ENCODE measurements at regions not wholly inside any gene's neighbourhood (a gene's known extent, or its start where the extent isn't known, plus 50 kb on each side); places are given as distances from the start of the nearest gene placed in this dataset.

GRCh38 chr20:24743641-24744040 lies 205.4 kb upstream of the CST7 start:
- no peak for ATAC-seq (ENCODE audit: low read depth in 2 of 2)
- Mint-ChIP-seq H3K4me1 (peaks cover 7 to 14% (median 11%) of the 10 kb centered on the region in 3 donors), H3K27ac (no peak overlapping the region), H3K4me3 (no peak overlapping the region), H3K27me3 (peaks cover 0 to 4% (median 0%) of the 10 kb centered on the region in 3 donors), H3K36me3 (no peaks in the 10 kb centered on the region), H3K9me3 (peaks cover 0 to 3% (median 0%) of the 10 kb centered on the region in 7 donors)
- DNase-seq: no peak

GRCh38 chr20:24744747-24745146 lies 204.3 kb upstream of the CST7 start:
- no peaks in the 10 kb centered on the region for H3K36me3 Mint-ChIP-seq
- no peak for DNase-seq
- H3K9me3 Mint-ChIP-seq: peaks cover 0 to 4% (median 0%) of the 10 kb centered on the region in 7 donors
- no peak overlapping the region for H3K27ac Mint-ChIP-seq
- no peak for ATAC-seq (ENCODE audit: low read depth in 2 of 2)
- no peak overlapping the region for H3K4me3 Mint-ChIP-seq
- H3K27me3 Mint-ChIP-seq: peaks cover 0 to 4% (median 0%) of the 10 kb centered on the region in 3 donors
- H3K4me1 Mint-ChIP-seq: peaks cover 0 to 3% (median under 1%) of the 10 kb centered on the region in 3 donors

- Mint-ChIP-seq H3K27ac (no peak overlapping the region), H3K27me3 (peaks cover 0 to 4% (median 0%) of the 10 kb centered on the region in 3 donors), H3K9me3 (peaks cover 0 to 4% (median 0%) of the 10 kb centered on the region in 7 donors), H3K36me3 (no peaks in the 10 kb centered on the region), H3K4me3 (no peak overlapping the region), H3K4me1 (no peaks in the 10 kb centered on the region)
- no peak for DNase-seq
- no peak for ATAC-seq (ENCODE audit: low read depth in 2 of 2)
Observed at GRCh38 chr20:24745206-24745605, 203.9 kb upstream of the CST7 start.

- peaks cover 0 to 4% (median 0%) of the 10 kb centered on the region in 7 donors for H3K9me3 Mint-ChIP-seq
- peak overlapping the region in 1 of 8 donors; percentile 35 for H3K4me3 Mint-ChIP-seq
- no peak overlapping the region for H3K27ac Mint-ChIP-seq
- H3K36me3 Mint-ChIP-seq: no peaks in the 10 kb centered on the region
- no peak for DNase-seq
- peaks cover 0 to 4% (median 0%) of the 10 kb centered on the region in 3 donors for H3K27me3 Mint-ChIP-seq
- no peak for ATAC-seq (ENCODE audit: low read depth in 2 of 2)
- H3K4me1 Mint-ChIP-seq: no peaks in the 10 kb centered on the region
Observed at GRCh38 chr20:24745617-24746350, 203.3 kb upstream of the CST7 start.

GRCh38 chr20:24746351-24746685 lies 202.8 kb upstream of the CST7 start:
- no peak for ATAC-seq (ENCODE audit: low read depth in 2 of 2)
- Mint-ChIP-seq H3K9me3 (peaks cover 0 to 4% (median 0%) of the 10 kb centered on the region in 7 donors), H3K4me3 (no peak overlapping the region), H3K27me3 (peaks cover 0 to 4% (median 0%) of the 10 kb centered on the region in 3 donors), H3K27ac (no peak overlapping the region), H3K36me3 (no peaks in the 10 kb centered on the region), H3K4me1 (no peaks in the 10 kb centered on the region)
- DNase-seq: no peak

- Mint-ChIP-seq H3K9me3 (peaks cover 0 to 4% (median 0%) of the 10 kb centered on the region in 7 donors), H3K36me3 (no peaks in the 10 kb centered on the region), H3K4me1 (no peaks in the 10 kb centered on the region), H3K4me3 (no peak overlapping the region), H3K27me3 (peaks cover 0 to 4% (median 0%) of the 10 kb centered on the region in 3 donors), H3K27ac (peak overlapping the region in 1 of 6 donors; percentile 32)
- DNase-seq: no peak
- no peak for ATAC-seq (ENCODE audit: low read depth in 2 of 2)
Observed at GRCh38 chr20:24747010-24747712, 201.9 kb upstream of the CST7 start.

- Mint-ChIP-seq H3K27me3 (peaks cover 0 to 4% (median 0%) of the 10 kb centered on the region in 3 donors), H3K9me3 (peaks cover 0 to 4% (median 0%) of the 10 kb centered on the region in 7 donors), H3K36me3 (no peaks in the 10 kb centered on the region), H3K27ac (no peak overlapping the region), H3K4me1 (no peaks in the 10 kb centered on the region), H3K4me3 (no peak overlapping the region)
- ATAC-seq (ENCODE audit: low read depth in 2 of 2): no peak
- DNase-seq: no peak
Observed at GRCh38 chr20:24747881-24748595, 201.0 kb upstream of the CST7 start.

GRCh38 chr20:24751551-24751950 lies 197.5 kb upstream of the CST7 start:
- Mint-ChIP-seq H3K27ac (peak overlapping the region in 1 of 6 donors; percentile 62), H3K9me3 (peaks cover 0 to 4% (median 0%) of the 10 kb centered on the region in 7 donors), H3K4me3 (no peak overlapping the region), H3K36me3 (no peaks in the 10 kb centered on the region), H3K4me1 (no peaks in the 10 kb centered on the region), H3K27me3 (peaks cover 0 to 9% (median 0%) of the 10 kb centered on the region in 3 donors)
- DNase-seq: no peak
- no peak for ATAC-seq (ENCODE audit: low read depth in 2 of 2)

- peaks cover 0 to 4% (median 0%) of the 10 kb centered on the region in 7 donors for H3K9me3 Mint-ChIP-seq
- H3K36me3 Mint-ChIP-seq: no peaks in the 10 kb centered on the region
- no peaks in the 10 kb centered on the region for H3K4me1 Mint-ChIP-seq
- H3K4me3 Mint-ChIP-seq: no peak overlapping the region
- no peak overlapping the region for H3K27ac Mint-ChIP-seq
- H3K27me3 Mint-ChIP-seq: peaks cover 0 to 5% (median 0%) of the 10 kb centered on the region in 3 donors
- no peak for ATAC-seq (ENCODE audit: low read depth in 2 of 2)
- DNase-seq: no peak
Observed at GRCh38 chr20:24752612-24753011, 196.5 kb upstream of the CST7 start.

- Mint-ChIP-seq H3K4me3 (no peak overlapping the region), H3K36me3 (no peaks in the 10 kb centered on the region), H3K9me3 (peaks cover 0 to 4% (median 0%) of the 10 kb centered on the region in 7 donors), H3K27me3 (peaks cover 0 to 5% (median 0%) of the 10 kb centered on the region in 3 donors), H3K4me1 (no peaks in the 10 kb centered on the region), H3K27ac (no peak overlapping the region)
- ATAC-seq (ENCODE audit: low read depth in 2 of 2): no peak
- no peak for DNase-seq
Observed at GRCh38 chr20:24753130-24753529, 195.9 kb upstream of the CST7 start.

- Mint-ChIP-seq H3K9me3 (peaks cover 0 to 3% (median 0%) of the 10 kb centered on the region in 7 donors), H3K4me1 (no peaks in the 10 kb centered on the region), H3K36me3 (no peaks in the 10 kb centered on the region), H3K27me3 (peaks cover 0 to 5% (median 0%) of the 10 kb centered on the region in 3 donors), H3K4me3 (no peak overlapping the region), H3K27ac (no peak overlapping the region)
- no peak for DNase-seq
- ATAC-seq (ENCODE audit: low read depth in 2 of 2): no peak
Observed at GRCh38 chr20:24754691-24755090, 194.4 kb upstream of the CST7 start.

GRCh38 chr20:24755411-24755922 lies 193.6 kb upstream of the CST7 start:
- H3K36me3 Mint-ChIP-seq: no peaks in the 10 kb centered on the region
- peaks cover 0 to 10% (median 0%) of the 10 kb centered on the region in 3 donors for H3K27me3 Mint-ChIP-seq
- H3K4me1 Mint-ChIP-seq: no peaks in the 10 kb centered on the region
- DNase-seq (no peak), ATAC-seq (ENCODE audit: low read depth in 2 of 2) (no peak)
- H3K4me3 Mint-ChIP-seq: no peak overlapping the region
- peak overlapping the region in 1 of 6 donors; percentile 63 for H3K27ac Mint-ChIP-seq
- H3K9me3 Mint-ChIP-seq: peaks cover 0 to 10% (median 5%) of the 10 kb centered on the region in 7 donors

- Mint-ChIP-seq H3K36me3 (no peaks in the 10 kb centered on the region), H3K4me1 (no peaks in the 10 kb centered on the region), H3K27ac (no peak overlapping the region), H3K9me3 (peaks cover 0 to 13% (median 8%) of the 10 kb centered on the region in 7 donors), H3K4me3 (no peak overlapping the region), H3K27me3 (peaks cover 0 to 10% (median 0%) of the 10 kb centered on the region in 3 donors)
- ATAC-seq (ENCODE audit: low read depth in 2 of 2) (no peak), DNase-seq (no peak)
Observed at GRCh38 chr20:24756292-24757025, 192.6 kb upstream of the CST7 start.

Measured in naive B cell (primary cell).